ENCODE measurements at regions not wholly inside any gene's neighbourhood (a gene's known extent, or its start where the extent isn't known, plus 50 kb on each side); places are given as distances from the start of the nearest gene placed in this dataset.

DNA sequence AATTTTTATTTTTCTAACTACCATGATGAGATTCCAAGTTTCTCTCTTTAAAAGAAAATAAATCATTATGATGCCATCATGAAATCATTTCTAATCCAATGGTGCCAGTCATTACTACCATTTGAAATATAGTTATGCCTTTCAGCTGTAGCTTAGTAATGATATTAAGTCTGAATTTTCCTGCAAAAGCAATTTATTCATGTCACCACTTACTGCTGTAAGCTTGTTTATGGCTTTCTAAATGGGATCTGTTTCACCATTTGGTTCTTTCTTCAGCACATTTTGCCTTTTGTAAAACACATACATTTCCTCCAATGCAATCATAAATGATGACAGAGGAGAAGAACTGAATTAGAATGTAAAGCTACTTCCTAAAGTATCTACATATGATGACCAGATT, 130.5 kb downstream of the SEM1 start:
- no peak for TF ChIP-seq ZNF263 (CRISPR knock-in tag; IDR thresholded peaks at IDR 0.05; ENCODE audit: low read depth)
- TF ChIP-seq, protein P1, sequence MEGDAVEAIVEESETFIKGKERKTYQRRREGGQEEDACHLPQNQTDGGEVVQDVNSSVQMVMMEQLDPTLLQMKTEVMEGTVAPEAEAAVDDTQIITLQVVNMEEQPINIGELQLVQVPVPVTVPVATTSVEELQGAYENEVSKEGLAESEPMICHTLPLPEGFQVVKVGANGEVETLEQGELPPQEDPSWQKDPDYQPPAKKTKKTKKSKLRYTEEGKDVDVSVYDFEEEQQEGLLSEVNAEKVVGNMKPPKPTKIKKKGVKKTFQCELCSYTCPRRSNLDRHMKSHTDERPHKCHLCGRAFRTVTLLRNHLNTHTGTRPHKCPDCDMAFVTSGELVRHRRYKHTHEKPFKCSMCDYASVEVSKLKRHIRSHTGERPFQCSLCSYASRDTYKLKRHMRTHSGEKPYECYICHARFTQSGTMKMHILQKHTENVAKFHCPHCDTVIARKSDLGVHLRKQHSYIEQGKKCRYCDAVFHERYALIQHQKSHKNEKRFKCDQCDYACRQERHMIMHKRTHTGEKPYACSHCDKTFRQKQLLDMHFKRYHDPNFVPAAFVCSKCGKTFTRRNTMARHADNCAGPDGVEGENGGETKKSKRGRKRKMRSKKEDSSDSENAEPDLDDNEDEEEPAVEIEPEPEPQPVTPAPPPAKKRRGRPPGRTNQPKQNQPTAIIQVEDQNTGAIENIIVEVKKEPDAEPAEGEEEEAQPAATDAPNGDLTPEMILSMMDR (IDR thresholded peaks at IDR 0.05): no peak
